Skeletal muscle tissue (tissue), 3 donors: ENCODE measurements at regions not wholly inside any gene's neighbourhood (a gene's known extent, or its start where the extent isn't known, plus 50 kb on each side); places are given as distances from the start of the nearest gene placed in this dataset.

Experiments used
- H3K27ac ChIP-seq: one replicate; pipeline ENCODE4 v1.7.0; 2013; ENCODE audit warnings: mild to moderate bottlenecking, low read depth, low read length, inconsistent platforms
- H3K27me3 ChIP-seq, 3 donors: one replicate each; pipeline ENCODE4 v1.7.0; 2013; ENCODE audit warnings: low read length in 3 of 3; ENCODE audit not compliant: control insufficient read depth in 3 of 3, insufficient read depth in 3 of 3
- H3K36me3 ChIP-seq, 3 donors: one replicate each; pipeline ENCODE4 v1.7.0; 2013; ENCODE audit warnings: low read length in 3 of 3; ENCODE audit not compliant: control insufficient read depth in 3 of 3, insufficient read depth in 3 of 3
- H3K4me1 ChIP-seq, 3 donors: one replicate each; pipeline ENCODE4 v1.7.0; 2013; ENCODE audit warnings: low read length in 3 of 3, mild to moderate bottlenecking in 3 of 3; ENCODE audit not compliant: control insufficient read depth in 3 of 3, insufficient read depth in 3 of 3
- H3K4me3 ChIP-seq, 3 donors: one replicate each; pipeline ENCODE4 v1.7.0; 2013; ENCODE audit warnings: low read length in 3 of 3
- H3K9ac ChIP-seq, 3 donors: one replicate each; pipeline ENCODE4 v1.7.0; 2013; ENCODE audit warnings: low read length in 3 of 3, mild to moderate bottlenecking in 3 of 3, moderate library complexity in 2 of 3, low read depth in 1 of 3
- H3K9me3 ChIP-seq, 3 donors: one replicate each; pipeline ENCODE4 v1.7.0; 2013; ENCODE audit warnings: low read length in 3 of 3; ENCODE audit not compliant: control insufficient read depth in 3 of 3
- donor health status: Osteomylitis.

DNA sequence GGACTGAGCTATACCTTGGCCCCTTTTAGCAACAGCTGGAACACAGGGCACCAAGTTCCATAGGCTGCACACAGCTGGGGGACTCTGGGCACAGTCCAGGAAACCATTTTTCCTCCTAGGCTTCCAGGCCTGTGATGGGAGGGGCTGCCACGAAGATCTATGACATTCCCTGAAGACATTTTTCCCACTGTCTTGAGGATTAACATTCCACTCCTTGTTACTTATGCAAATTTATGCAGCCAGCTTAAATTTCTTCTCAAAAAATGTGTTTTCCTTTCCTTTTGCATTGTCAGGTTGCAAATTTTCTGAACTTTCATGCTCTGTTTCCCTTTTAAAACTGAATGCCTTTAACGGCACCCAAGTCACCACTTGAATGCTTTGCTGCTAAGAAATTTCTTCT, 580.1 kb upstream of the FTMT start:
- no peaks in the 10 kb centered on the region for H3K4me1 ChIP-seq
- no peak overlapping the region for H3K9ac ChIP-seq
- no peaks in the 10 kb centered on the region for H3K36me3 ChIP-seq
- no peak overlapping the region for H3K4me3 ChIP-seq
- no peaks in the 10 kb centered on the region for H3K27me3 ChIP-seq
- no peaks in the 10 kb centered on the region for H3K9me3 ChIP-seq
- no peak overlapping the region for H3K27ac ChIP-seq

DNA sequence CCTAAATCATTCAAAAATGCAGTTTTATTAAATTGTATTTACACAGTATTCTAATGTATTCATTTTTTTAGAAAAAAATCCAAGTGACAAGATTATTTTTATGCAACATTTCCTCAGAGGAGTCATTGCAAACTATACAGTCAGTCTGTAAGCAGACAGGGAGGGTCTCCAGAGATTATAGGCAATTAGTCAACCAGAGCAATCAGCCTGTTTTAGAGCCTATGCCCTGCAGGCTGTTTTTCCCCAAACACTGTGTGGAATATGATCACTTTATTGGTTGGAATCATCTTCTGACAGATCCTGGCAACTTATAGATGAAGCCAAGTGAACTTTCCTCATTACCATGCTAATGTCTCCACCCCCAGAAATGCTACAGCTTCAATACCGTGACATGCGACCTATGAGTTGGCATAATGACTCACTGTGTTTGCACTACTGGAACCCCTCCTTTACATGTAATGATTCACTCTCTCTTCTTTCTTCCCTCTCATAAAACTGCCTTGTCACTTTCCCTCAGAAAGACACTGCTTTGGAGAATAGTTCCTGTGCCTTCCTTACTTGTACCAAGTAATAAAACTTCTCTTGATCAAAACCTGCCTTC, 577.7 kb upstream of the FTMT start:
- Histone ChIP-seq H3K4me3 (no peak overlapping the region), H3K36me3 (no peaks in the 10 kb centered on the region), H3K27ac (no peak overlapping the region), H3K4me1 (no peaks in the 10 kb centered on the region), H3K9ac (no peak overlapping the region), H3K27me3 (no peaks in the 10 kb centered on the region), H3K9me3 (no peaks in the 10 kb centered on the region)

- Histone ChIP-seq H3K4me1 (no peaks in the 10 kb centered on the region), H3K27ac (no peak overlapping the region), H3K4me3 (no peak overlapping the region), H3K9me3 (no peaks in the 10 kb centered on the region), H3K36me3 (no peaks in the 10 kb centered on the region), H3K9ac (no peak overlapping the region), H3K27me3 (no peaks in the 10 kb centered on the region)
Observed at GRCh38 chr5:121279801-121280200, 571.9 kb upstream of the FTMT start.

DNA sequence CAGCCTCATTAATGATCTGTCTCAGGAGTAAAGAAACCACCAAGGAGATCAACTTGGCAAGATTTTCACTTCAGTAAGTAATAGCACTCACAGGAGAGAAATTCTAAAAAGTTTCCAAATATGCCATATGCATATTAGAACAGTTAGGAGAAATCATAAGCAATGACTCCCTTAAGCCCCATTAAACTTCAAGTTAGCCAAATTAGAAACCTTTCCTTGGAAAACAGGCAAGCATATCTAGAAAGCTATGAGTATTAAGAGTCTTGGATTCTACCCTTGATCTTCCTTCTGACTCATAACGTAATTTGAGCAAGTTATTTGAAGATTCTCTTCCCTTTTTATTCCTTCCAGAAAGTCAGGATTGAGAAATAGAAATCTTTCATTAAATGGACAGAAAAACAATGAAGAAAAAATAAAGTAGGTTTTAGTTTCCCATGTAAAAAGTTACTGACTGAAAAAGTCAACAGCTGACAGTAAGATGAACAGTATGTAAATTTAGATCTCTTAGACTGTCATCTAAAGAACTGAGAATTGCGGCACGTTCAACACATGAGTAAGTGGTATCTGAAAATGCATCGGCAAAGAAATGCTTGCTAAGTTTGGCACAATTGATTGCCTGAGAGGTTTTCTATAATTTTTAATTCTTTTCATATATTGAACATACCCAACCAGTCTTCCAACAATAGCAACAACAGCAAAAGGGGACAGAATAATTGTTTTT, 565.7 kb upstream of the FTMT start:
- Histone ChIP-seq H3K9ac (no peak overlapping the region), H3K27me3 (no peaks in the 10 kb centered on the region), H3K4me3 (no peak overlapping the region), H3K36me3 (no peaks in the 10 kb centered on the region), H3K9me3 (no peaks in the 10 kb centered on the region), H3K27ac (no peak overlapping the region), H3K4me1 (no peaks in the 10 kb centered on the region)

DNA sequence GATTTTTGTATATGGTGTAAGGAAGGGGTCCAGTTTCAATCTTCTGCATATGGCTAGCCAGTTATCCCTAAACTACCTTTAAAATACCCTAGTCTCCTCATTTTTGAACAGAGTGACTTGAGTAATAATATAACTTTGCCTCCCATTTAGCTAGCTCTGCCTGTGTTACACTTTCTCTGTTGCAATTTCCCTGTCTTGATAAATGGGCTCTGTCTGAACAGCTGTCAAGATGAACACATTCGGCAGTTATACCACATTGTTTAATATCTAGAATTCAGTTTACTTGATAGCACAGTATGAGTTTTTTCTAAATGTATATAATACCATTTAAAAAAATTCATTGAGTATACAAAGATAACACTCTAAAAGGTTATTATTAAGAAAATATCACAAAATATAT, 562.9 kb upstream of the FTMT start:
- Histone ChIP-seq H3K9me3 (no peaks in the 10 kb centered on the region), H3K4me1 (no peaks in the 10 kb centered on the region), H3K27me3 (no peaks in the 10 kb centered on the region), H3K9ac (no peak overlapping the region), H3K4me3 (no peak overlapping the region), H3K27ac (no peak overlapping the region), H3K36me3 (no peaks in the 10 kb centered on the region)

GRCh38 chr5:121292664-121293063, 559.0 kb upstream of the FTMT start:
- H3K9ac ChIP-seq, result no peak overlapping the region
- H3K36me3 ChIP-seq, result no peaks in the 10 kb centered on the region
- no peak overlapping the region for H3K27ac ChIP-seq
- H3K9me3 ChIP-seq, result no peaks in the 10 kb centered on the region
- H3K4me3 ChIP-seq, result no peak overlapping the region
- no peaks in the 10 kb centered on the region for H3K27me3 ChIP-seq
- H3K4me1 ChIP-seq, result no peaks in the 10 kb centered on the region

DNA sequence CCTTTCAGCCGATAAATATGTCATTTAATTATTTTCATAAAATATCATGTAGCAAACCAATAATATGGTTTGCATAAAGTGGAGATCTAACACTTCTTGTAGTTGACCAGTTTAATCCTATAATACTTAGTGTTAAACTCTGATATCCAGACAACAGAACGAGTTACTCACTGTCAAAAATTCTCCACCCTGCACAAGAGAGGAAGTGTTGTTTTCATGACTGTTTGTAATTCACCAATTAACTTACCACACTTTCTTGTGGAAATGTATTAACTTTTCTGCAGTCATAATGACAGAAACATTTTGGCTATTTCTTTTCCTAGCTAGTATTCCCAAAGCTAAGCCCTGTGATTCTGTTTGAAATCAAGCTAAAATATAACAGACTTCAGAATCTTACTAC, 555.3 kb upstream of the FTMT start:
- H3K4me3 ChIP-seq, result no peak overlapping the region
- H3K9ac ChIP-seq, result no peak overlapping the region
- H3K27ac ChIP-seq, result no peak overlapping the region
- no peaks in the 10 kb centered on the region for H3K9me3 ChIP-seq
- no peaks in the 10 kb centered on the region for H3K36me3 ChIP-seq
- H3K27me3 ChIP-seq, result no peaks in the 10 kb centered on the region
- no peaks in the 10 kb centered on the region for H3K4me1 ChIP-seq

DNA sequence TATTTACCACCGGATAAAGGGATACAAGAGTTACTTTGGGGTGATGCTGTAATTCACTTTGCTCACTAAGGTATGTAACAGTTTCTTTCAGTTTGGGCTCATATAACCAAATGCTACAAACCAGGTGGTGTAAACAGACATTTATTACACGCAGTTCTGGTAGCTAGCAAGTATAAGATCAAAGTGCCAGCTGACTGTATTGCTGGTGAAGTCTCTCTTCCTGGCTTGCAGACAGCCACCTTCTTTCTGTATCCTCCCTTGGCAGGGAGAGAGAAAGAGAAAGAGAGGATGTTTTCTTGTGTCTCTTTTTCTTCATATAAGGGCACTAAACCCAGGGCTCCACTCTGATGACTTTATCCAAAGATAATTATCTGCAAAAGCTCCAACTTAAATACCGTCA, 552.5 kb upstream of the FTMT start:
- Histone ChIP-seq H3K4me3 (no peak overlapping the region), H3K27me3 (no peaks in the 10 kb centered on the region), H3K9me3 (no peaks in the 10 kb centered on the region), H3K36me3 (no peaks in the 10 kb centered on the region), H3K9ac (no peak overlapping the region), H3K4me1 (no peaks in the 10 kb centered on the region), H3K27ac (no peak overlapping the region)

DNA sequence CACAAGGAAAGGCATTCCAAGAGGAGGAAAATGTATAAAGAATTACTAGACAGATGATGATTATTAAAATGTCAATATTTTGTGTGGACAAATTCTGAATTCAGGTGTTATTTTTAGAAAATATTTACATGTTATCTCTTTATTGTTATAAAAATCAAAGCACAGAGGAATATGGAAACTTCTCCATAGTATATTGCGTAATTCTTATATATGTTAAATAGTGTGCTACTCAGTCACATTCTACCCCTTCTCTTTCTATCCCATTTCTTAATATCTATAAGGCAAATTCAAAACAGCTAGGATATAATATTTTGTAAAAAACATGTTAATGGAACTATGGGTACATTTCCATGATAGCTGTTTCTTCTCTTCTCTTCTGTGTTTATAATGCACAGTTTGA, 546.8 kb upstream of the FTMT start:
- Histone ChIP-seq H3K36me3 (no peaks in the 10 kb centered on the region), H3K9me3 (no peaks in the 10 kb centered on the region), H3K27ac (no peak overlapping the region), H3K4me3 (no peak overlapping the region), H3K9ac (no peak overlapping the region), H3K4me1 (no peaks in the 10 kb centered on the region), H3K27me3 (no peaks in the 10 kb centered on the region)

GRCh38 chr5:121313886-121314285, 537.8 kb upstream of the FTMT start:
- Histone ChIP-seq H3K27me3 (no peaks in the 10 kb centered on the region), H3K9ac (no peak overlapping the region), H3K9me3 (no peaks in the 10 kb centered on the region), H3K36me3 (no peaks in the 10 kb centered on the region), H3K27ac (no peak overlapping the region), H3K4me3 (no peak overlapping the region), H3K4me1 (no peaks in the 10 kb centered on the region)
